Activated CD8-positive, alpha-beta memory T cell treated with anti-CD3 and anti-CD28 coated beads for 48 hours (primary cell): ENCODE measurements at regions not wholly inside any gene's neighbourhood (a gene's known extent, or its start where the extent isn't known, plus 50 kb on each side); places are given as distances from the start of the nearest gene placed in this dataset.

ENCODE experiments used
- DNase-seq, 3 experiments: peaks; one replicate each; pipeline ENCODE4 v3.0.0-alpha.2; 2020; ENCODE audit warnings: low read depth in 2 of 3, low spot score in 2 of 3

- DNase-seq = no peak
Measured at GRCh38 chr3:8191406-8191805, 310.2 kb upstream of the LMCD1 start.

- DNase-seq = no peak
Measured at GRCh38 chr3:8197384-8197783, 304.2 kb upstream of the LMCD1 start.

- no peak for DNase-seq
Measured at GRCh38 chr3:8198605-8199004, 303.0 kb upstream of the LMCD1 start.

GRCh38 chr3:8200996-8201395, 300.6 kb upstream of the LMCD1 start:
- no peak for DNase-seq

GRCh38 chr3:8201886-8202285, 299.7 kb upstream of the LMCD1 start:
- no peak for DNase-seq

GRCh38 chr3:8204331-8204730, 297.3 kb upstream of the LMCD1 start:
- DNase-seq = no peak

GRCh38 chr3:8204853-8205650, 296.6 kb upstream of the LMCD1 start:
- no peak for DNase-seq

- no peak for DNase-seq
Measured at GRCh38 chr3:8205881-8206280, 295.7 kb upstream of the LMCD1 start.

- no peak for DNase-seq
Measured at GRCh38 chr3:8206971-8207617, 294.5 kb upstream of the LMCD1 start.

- no peak for DNase-seq
Measured at GRCh38 chr3:8210882-8211341, 290.7 kb upstream of the LMCD1 start.

- no peak for DNase-seq
Measured at GRCh38 chr3:8212794-8213193, 288.8 kb upstream of the LMCD1 start.

- DNase-seq = no peak
Measured at GRCh38 chr3:8213286-8213685, 288.3 kb upstream of the LMCD1 start.

GRCh38 chr3:8215821-8216220, 285.8 kb upstream of the LMCD1 start:
- DNase-seq = no peak

- no peak for DNase-seq
Measured at GRCh38 chr3:8218353-8218940, 283.2 kb upstream of the LMCD1 start.

GRCh38 chr3:8220291-8220690, 281.3 kb upstream of the LMCD1 start:
- DNase-seq = no peak

- no peak for DNase-seq
Measured at GRCh38 chr3:8223766-8224165, 277.9 kb upstream of the LMCD1 start.

- DNase-seq = no peak
Measured at GRCh38 chr3:8224941-8225340, 276.7 kb upstream of the LMCD1 start.

- no peak for DNase-seq
Measured at GRCh38 chr3:8233938-8234337, 267.7 kb upstream of the LMCD1 start.

GRCh38 chr3:8236264-8236663, 265.4 kb upstream of the LMCD1 start:
- no peak for DNase-seq

- DNase-seq = no peak
Measured at GRCh38 chr3:8237893-8238292, 263.7 kb upstream of the LMCD1 start.

- DNase-seq = no peak
Measured at GRCh38 chr3:8238432-8238831, 263.2 kb upstream of the LMCD1 start.

- no peak for DNase-seq
Measured at GRCh38 chr3:8239095-8239494, 262.5 kb upstream of the LMCD1 start.
